Panc1 (cell line): ENCODE measurements at regions not wholly inside any gene's neighbourhood (a gene's known extent, or its start where the extent isn't known, plus 50 kb on each side); places are given as distances from the start of the nearest gene placed in this dataset.

Source experiments
- POLR2AphosphoS5 ChIP-seq: IDR thresholded peaks from 2 replicates; pipeline ENCODE4 v1.6.1; 2012; ENCODE audit warnings: mild to moderate bottlenecking, low read depth, low read length, moderate library complexity
- REST ChIP-seq, 2 experiments: IDR thresholded peaks; 2 replicates each; pipeline ENCODE4 v1.6.1; 2011 to 2012; ENCODE audit warnings: low read depth in 2 of 2, control low read depth in 1 of 2, low read length in 1 of 2, mild to moderate bottlenecking in 1 of 2, moderate library complexity in 1 of 2; ENCODE audit not compliant: insufficient read depth in 1 of 2
- SIN3A ChIP-seq: IDR thresholded peaks from 2 replicates; pipeline ENCODE4 v1.6.1; 2012; ENCODE audit warnings: low read depth, mild to moderate bottlenecking, low read length, moderate library complexity, borderline replicate concordance; ENCODE audit not compliant: insufficient read depth
- TCF7L2 ChIP-seq: IDR thresholded peaks from 2 replicates; pipeline ENCODE4 v1.6.1; 2011; ENCODE audit warnings: mild to moderate bottlenecking, low read depth, low read length, inconsistent platforms
- TF ChIP-seq, protein P1 (sequence below): fragments of 450-650 bp; IDR thresholded peaks from 2 replicates; pipeline ENCODE4 v1.5.1; 2017; ENCODE audit warnings: mild to moderate bottlenecking

DNA sequence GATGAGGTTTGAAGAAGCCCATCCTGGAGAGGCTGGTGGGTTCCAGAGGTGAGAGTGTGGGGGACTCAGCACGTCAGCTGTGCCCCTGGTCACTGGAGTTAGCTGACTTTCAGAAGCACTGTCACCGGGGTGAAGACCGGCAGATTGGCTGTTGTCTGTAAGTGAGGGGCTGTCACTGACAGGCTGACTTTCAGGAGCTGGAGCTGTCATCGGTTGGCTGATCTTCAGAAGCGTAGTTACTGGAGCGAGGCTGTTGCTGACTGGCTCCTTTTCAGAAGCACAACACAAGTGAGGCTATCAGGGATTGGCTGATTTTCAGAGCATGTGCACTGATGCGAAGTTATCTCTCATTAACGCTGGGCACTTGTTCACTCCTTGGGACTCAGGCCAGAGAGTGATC is 738.4 kb upstream of the ID2 start:
- TF ChIP-seq, protein P1, sequence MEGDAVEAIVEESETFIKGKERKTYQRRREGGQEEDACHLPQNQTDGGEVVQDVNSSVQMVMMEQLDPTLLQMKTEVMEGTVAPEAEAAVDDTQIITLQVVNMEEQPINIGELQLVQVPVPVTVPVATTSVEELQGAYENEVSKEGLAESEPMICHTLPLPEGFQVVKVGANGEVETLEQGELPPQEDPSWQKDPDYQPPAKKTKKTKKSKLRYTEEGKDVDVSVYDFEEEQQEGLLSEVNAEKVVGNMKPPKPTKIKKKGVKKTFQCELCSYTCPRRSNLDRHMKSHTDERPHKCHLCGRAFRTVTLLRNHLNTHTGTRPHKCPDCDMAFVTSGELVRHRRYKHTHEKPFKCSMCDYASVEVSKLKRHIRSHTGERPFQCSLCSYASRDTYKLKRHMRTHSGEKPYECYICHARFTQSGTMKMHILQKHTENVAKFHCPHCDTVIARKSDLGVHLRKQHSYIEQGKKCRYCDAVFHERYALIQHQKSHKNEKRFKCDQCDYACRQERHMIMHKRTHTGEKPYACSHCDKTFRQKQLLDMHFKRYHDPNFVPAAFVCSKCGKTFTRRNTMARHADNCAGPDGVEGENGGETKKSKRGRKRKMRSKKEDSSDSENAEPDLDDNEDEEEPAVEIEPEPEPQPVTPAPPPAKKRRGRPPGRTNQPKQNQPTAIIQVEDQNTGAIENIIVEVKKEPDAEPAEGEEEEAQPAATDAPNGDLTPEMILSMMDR: no peak
- no peak for TF ChIP-seq SIN3A
- TF ChIP-seq POLR2AphosphoS5: no peak
- no peak for TF ChIP-seq REST (IDR thresholded peaks at IDR 0.05; ENCODE audit: insufficient read depth in 1 of 2, low read depth in 2 of 2, low read length in 1 of 2)
- no peak for TF ChIP-seq TCF7L2
